ENCODE measurements at regions not wholly inside any gene's neighbourhood (a gene's known extent, or its start where the extent isn't known, plus 50 kb on each side); places are given as distances from the start of the nearest gene placed in this dataset.

DNA sequence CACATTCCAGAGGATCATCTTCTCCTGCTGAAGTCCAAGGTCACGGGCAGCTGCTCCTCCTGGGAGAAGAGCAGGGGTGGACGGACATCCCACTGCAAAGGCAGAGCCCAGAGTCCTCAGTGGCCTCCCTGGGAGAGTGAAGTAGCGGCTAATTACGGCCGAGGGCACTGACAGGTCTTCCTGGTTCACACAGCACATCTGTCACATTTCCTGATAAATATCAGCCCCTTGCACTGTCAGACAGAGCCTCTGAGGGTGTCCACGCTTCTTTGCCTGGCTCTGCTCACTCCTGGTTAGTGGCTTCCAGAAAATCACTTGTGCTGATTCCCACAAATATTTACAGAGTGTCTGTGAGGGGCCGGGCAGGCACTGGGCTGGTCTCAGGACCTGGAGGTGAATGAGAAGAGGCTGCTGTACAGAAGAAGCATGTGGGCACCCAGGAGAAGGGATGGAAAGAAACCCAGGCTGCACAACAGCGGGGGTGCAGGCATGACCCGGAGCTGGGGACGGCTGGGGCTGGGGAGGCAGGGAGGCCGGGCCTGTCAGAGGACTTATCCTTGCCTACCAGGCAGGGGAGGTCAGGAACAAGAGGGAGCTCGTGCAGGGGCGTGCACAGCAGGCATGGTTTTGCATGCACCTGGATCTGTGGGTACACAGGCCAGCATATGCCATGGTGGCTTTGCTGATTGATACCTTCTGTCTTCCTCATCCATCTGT is 258.2 kb upstream of the TNRC6C start:
- TF ChIP-seq, protein P1, sequence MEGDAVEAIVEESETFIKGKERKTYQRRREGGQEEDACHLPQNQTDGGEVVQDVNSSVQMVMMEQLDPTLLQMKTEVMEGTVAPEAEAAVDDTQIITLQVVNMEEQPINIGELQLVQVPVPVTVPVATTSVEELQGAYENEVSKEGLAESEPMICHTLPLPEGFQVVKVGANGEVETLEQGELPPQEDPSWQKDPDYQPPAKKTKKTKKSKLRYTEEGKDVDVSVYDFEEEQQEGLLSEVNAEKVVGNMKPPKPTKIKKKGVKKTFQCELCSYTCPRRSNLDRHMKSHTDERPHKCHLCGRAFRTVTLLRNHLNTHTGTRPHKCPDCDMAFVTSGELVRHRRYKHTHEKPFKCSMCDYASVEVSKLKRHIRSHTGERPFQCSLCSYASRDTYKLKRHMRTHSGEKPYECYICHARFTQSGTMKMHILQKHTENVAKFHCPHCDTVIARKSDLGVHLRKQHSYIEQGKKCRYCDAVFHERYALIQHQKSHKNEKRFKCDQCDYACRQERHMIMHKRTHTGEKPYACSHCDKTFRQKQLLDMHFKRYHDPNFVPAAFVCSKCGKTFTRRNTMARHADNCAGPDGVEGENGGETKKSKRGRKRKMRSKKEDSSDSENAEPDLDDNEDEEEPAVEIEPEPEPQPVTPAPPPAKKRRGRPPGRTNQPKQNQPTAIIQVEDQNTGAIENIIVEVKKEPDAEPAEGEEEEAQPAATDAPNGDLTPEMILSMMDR (IDR thresholded peaks at IDR 0.05): no peak
- Histone ChIP-seq H3K4me1 (ENCODE audit: control insufficient read depth in 1 of 2, insufficient read depth in 1 of 2, low read depth in 1 of 2, low read length in 1 of 2) (no peaks in the 10 kb centered on the region), H3K36me3 (no peaks in the 10 kb centered on the region), H3K9me3 (peaks cover 5% of the 10 kb centered on the region), H3K4me3 (ENCODE audit: low read depth in 1 of 2, low read length in 1 of 2) (no peak overlapping the region), H3K27me3 (peaks cover 41% of the 10 kb centered on the region), H3K27ac (no peak overlapping the region)

DNA sequence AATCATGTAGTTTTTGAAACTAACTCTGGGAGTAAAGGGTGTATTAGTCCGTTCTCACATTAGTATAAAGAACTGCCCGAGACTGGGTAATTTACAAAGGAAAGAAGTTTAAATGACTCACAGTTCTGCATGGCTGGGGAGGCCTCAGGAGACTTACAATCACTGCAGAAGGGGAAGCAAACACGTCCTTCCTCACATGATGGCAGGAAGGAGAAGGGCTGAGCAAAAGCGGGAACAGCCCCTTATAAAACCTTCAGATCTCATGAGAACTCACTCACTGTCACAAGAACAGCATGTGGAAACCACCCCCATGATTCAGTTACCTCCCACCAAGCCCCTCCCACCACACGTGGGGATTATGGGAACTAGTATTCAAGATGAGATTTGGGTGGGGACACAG is 256.5 kb upstream of the TNRC6C start:
- H3K36me3 ChIP-seq: no peaks in the 10 kb centered on the region
- H3K4me3 ChIP-seq (ENCODE audit: low read depth in 1 of 2, low read length in 1 of 2): no peak overlapping the region
- peaks cover 24% of the 10 kb centered on the region for H3K27me3 ChIP-seq
- H3K27ac ChIP-seq: no peak overlapping the region
- H3K4me1 ChIP-seq (ENCODE audit: control insufficient read depth in 1 of 2, insufficient read depth in 1 of 2, low read depth in 1 of 2, low read length in 1 of 2): no peaks in the 10 kb centered on the region
- peaks cover 5% of the 10 kb centered on the region for H3K9me3 ChIP-seq
- TF ChIP-seq, protein P1 (IDR thresholded peaks at IDR 0.05): no peak

DNA sequence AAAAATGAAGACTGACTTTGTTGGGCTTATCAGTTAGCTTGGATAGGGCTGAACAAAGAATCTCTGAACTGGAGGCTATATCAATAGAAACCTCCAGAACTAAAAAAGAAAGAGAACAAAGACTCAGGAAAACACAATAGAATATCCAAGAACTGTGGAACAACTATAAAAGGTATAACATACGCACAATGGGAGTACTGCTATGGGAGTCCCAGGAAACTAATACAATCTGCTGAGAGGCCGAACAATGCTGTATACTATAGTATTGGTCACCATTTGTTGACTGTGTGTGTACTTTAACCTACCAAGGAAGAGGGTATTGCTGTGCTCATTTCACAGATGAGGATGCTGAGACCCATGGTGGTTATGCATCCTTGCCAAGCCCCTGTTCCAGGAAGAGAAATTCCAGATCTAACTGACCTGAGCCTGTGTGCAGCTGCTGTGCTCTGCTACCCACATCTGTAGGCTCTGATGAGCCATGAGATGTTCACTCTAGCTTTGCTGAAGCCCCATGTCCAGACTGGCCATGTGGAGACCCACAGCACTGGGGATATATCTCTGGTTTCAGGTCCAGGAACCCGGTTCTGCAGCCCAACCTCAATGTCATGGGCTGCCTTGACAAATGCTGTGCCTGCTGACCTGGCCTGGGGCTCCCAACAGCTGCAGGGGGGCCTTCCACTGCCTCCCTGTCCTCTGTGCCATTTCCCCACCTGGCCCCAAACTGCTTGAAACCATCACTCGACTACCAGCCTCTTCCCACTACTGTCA is 254.3 kb upstream of the TNRC6C start:
- Histone ChIP-seq H3K4me1 (ENCODE audit: control insufficient read depth in 1 of 2, insufficient read depth in 1 of 2, low read depth in 1 of 2, low read length in 1 of 2) (no peaks in the 10 kb centered on the region), H3K36me3 (no peaks in the 10 kb centered on the region), H3K4me3 (ENCODE audit: low read depth in 1 of 2, low read length in 1 of 2) (no peak overlapping the region), H3K9me3 (peaks cover 5% of the 10 kb centered on the region), H3K27ac (no peak overlapping the region), H3K27me3 (peaks cover 6% of the 10 kb centered on the region)
- TF ChIP-seq, protein P1 (IDR thresholded peaks at IDR 0.05): no peak

DNA sequence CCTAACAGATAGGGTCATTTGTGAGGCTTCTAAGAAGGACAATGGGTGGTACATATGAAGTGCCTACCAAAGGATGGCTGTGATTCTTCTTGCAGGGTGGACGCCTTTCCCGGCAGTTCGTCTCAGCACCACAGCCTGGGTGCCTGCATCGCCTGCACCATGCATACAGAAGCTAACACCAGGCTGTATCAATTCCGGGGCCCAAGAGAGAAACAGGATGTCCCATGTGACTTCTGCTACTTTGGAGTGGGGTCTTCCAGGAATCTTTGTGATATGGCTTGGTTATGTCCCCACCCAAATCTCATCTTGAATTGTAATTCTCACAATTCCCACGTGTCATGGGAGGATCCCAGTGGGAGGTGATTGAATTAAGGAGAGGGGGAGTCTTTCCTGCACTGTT is 251.6 kb upstream of the TNRC6C start:
- TF ChIP-seq, protein P1 (IDR thresholded peaks at IDR 0.05): no peak
- no peaks in the 10 kb centered on the region for H3K36me3 ChIP-seq
- H3K4me3 ChIP-seq (ENCODE audit: low read depth in 1 of 2, low read length in 1 of 2): no peak overlapping the region
- no peak overlapping the region for H3K27ac ChIP-seq
- peaks cover 5% of the 10 kb centered on the region for H3K9me3 ChIP-seq
- H3K27me3 ChIP-seq: peaks cover 3% of the 10 kb centered on the region
- H3K4me1 ChIP-seq (ENCODE audit: control insufficient read depth in 1 of 2, insufficient read depth in 1 of 2, low read depth in 1 of 2, low read length in 1 of 2): no peaks in the 10 kb centered on the region

DNA sequence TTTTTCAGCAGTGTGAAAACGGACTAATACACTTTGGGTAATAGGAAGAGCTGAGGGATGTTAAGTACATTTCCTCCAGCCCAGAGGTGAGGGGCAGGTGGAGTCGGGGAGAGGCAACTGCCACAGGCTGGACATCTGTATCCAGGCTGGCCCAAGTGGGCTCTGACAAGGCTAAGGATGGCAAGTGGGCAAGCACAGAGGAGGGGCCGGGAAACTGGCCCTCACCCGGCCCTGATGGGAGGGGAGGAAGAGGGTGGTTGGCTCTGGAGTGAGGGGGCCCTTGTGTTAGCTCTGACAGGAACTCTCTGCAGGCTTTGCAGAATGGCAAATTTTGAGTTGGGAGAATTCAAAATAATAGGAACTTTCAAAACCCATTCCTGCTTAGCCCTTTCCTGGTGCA is 251.0 kb upstream of the TNRC6C start:
- Histone ChIP-seq H3K36me3 (no peaks in the 10 kb centered on the region), H3K4me3 (ENCODE audit: low read depth in 1 of 2, low read length in 1 of 2) (no peak overlapping the region), H3K4me1 (ENCODE audit: control insufficient read depth in 1 of 2, insufficient read depth in 1 of 2, low read depth in 1 of 2, low read length in 1 of 2) (no peaks in the 10 kb centered on the region), H3K27me3 (peaks cover 3% of the 10 kb centered on the region), H3K9me3 (peaks cover 5% of the 10 kb centered on the region), H3K27ac (no peak overlapping the region)
- TF ChIP-seq, protein P1 (IDR thresholded peaks at IDR 0.05): no peak

Data from neutrophil (primary cell).